GM18517 (cell line): ENCODE measurements at regions not wholly inside any gene's neighbourhood (a gene's known extent, or its start where the extent isn't known, plus 50 kb on each side); places are given as distances from the start of the nearest gene placed in this dataset.
A peak's percentile ranks its signal among the peaks of the same experiment; 100 is the strongest.

Experiments used
- ATAC-seq: cut with Tn5 transposase; IDR thresholded peaks from one replicate; pipeline ENCODE4 v1.9.1; 2021; ENCODE audit warnings: mild to moderate bottlenecking, moderate library complexity; ENCODE audit not compliant: unreplicated experiment

- no peak for ATAC-seq
These were observed 107.7 kb upstream of the NFE2L3 start for GRCh38 chr7:26044320-26044719.

GRCh38 chr7:26046150-26046549, 105.8 kb upstream of the NFE2L3 start:
- no peak for ATAC-seq

GRCh38 chr7:26046878-26047277, 105.1 kb upstream of the NFE2L3 start:
- ATAC-seq = no peak

- ATAC-seq = no peak
These were observed 103.3 kb upstream of the NFE2L3 start for GRCh38 chr7:26048663-26049062.

- no peak for ATAC-seq
These were observed 102.9 kb upstream of the NFE2L3 start for GRCh38 chr7:26049081-26049480.

GRCh38 chr7:26051021-26051420, 101.0 kb upstream of the NFE2L3 start:
- no peak for ATAC-seq

GRCh38 chr7:26052706-26053105, 99.3 kb upstream of the NFE2L3 start:
- no peak for ATAC-seq

- no peak for ATAC-seq
These were observed 97.6 kb upstream of the NFE2L3 start for GRCh38 chr7:26054386-26054785.

- ATAC-seq = no peak
These were observed 96.8 kb upstream of the NFE2L3 start for GRCh38 chr7:26055241-26055640.

- ATAC-seq = no peak
These were observed 91.0 kb upstream of the NFE2L3 start for GRCh38 chr7:26060733-26061677.

- peak; percentile 57 for ATAC-seq
These were observed 90.1 kb upstream of the NFE2L3 start for GRCh38 chr7:26061678-26062603.

- no peak for ATAC-seq
These were observed 86.3 kb upstream of the NFE2L3 start for GRCh38 chr7:26065652-26066051.

- no peak for ATAC-seq
These were observed 85.3 kb upstream of the NFE2L3 start for GRCh38 chr7:26066736-26067135.

- no peak for ATAC-seq
These were observed 81.7 kb upstream of the NFE2L3 start for GRCh38 chr7:26070290-26070689.

- ATAC-seq = no peak
These were observed 80.2 kb upstream of the NFE2L3 start for GRCh38 chr7:26071622-26072456.

- no peak for ATAC-seq
These were observed 79.0 kb upstream of the NFE2L3 start for GRCh38 chr7:26073041-26073440.

- ATAC-seq = no peak
These were observed 77.1 kb upstream of the NFE2L3 start for GRCh38 chr7:26074919-26075318.

- no peak for ATAC-seq
These were observed 75.3 kb upstream of the NFE2L3 start for GRCh38 chr7:26076691-26077090.

GRCh38 chr7:26078437-26079336, 73.3 kb upstream of the NFE2L3 start:
- ATAC-seq = peak; percentile 84

GRCh38 chr7:26081638-26082037, 70.4 kb upstream of the NFE2L3 start:
- ATAC-seq = no peak
